ENCODE measurements at regions not wholly inside any gene's neighbourhood (a gene's known extent, or its start where the extent isn't known, plus 50 kb on each side); places are given as distances from the start of the nearest gene placed in this dataset.

DNA sequence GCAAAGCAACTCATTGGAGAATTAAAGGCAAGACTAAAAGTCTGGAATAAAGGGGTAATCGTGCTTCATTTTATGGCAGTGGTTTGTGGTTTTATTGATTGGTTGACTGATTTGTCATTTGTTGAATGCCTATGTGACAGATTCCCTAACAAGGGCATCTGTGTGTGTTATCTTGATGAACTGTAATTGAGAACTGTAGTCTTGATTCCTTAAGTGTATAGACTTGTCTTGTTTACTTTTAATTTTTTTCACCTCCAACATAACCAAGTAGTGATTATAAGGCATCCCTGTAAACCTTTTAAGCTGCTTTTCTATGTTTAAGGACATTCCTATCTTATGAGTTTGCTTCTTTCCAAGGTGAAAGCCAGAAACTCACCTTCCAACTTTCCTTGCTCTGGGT, 216.0 kb upstream of the TAPT1 start:
- TF ChIP-seq, protein P1, sequence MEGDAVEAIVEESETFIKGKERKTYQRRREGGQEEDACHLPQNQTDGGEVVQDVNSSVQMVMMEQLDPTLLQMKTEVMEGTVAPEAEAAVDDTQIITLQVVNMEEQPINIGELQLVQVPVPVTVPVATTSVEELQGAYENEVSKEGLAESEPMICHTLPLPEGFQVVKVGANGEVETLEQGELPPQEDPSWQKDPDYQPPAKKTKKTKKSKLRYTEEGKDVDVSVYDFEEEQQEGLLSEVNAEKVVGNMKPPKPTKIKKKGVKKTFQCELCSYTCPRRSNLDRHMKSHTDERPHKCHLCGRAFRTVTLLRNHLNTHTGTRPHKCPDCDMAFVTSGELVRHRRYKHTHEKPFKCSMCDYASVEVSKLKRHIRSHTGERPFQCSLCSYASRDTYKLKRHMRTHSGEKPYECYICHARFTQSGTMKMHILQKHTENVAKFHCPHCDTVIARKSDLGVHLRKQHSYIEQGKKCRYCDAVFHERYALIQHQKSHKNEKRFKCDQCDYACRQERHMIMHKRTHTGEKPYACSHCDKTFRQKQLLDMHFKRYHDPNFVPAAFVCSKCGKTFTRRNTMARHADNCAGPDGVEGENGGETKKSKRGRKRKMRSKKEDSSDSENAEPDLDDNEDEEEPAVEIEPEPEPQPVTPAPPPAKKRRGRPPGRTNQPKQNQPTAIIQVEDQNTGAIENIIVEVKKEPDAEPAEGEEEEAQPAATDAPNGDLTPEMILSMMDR (IDR thresholded peaks at IDR 0.05; ENCODE audit: low read depth, low read length, missing input control): no peak
- TF ChIP-seq, protein P2, sequence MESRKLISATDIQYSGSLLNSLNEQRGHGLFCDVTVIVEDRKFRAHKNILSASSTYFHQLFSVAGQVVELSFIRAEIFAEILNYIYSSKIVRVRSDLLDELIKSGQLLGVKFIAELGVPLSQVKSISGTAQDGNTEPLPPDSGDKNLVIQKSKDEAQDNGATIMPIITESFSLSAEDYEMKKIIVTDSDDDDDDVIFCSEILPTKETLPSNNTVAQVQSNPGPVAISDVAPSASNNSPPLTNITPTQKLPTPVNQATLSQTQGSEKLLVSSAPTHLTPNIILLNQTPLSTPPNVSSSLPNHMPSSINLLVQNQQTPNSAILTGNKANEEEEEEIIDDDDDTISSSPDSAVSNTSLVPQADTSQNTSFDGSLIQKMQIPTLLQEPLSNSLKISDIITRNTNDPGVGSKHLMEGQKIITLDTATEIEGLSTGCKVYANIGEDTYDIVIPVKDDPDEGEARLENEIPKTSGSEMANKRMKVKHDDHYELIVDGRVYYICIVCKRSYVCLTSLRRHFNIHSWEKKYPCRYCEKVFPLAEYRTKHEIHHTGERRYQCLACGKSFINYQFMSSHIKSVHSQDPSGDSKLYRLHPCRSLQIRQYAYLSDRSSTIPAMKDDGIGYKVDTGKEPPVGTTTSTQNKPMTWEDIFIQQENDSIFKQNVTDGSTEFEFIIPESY (IDR thresholded peaks at IDR 0.05): no peak
- TF ChIP-seq, protein P3, sequence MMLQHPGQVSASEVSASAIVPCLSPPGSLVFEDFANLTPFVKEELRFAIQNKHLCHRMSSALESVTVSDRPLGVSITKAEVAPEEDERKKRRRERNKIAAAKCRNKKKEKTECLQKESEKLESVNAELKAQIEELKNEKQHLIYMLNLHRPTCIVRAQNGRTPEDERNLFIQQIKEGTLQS (IDR thresholded peaks at IDR 0.05): no peak
- TF ChIP-seq, protein P4, sequence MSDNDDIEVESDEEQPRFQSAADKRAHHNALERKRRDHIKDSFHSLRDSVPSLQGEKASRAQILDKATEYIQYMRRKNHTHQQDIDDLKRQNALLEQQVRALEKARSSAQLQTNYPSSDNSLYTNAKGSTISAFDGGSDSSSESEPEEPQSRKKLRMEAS (IDR thresholded peaks at IDR 0.05): no peak
- TF ChIP-seq TAF1 (conservative IDR thresholded peaks at IDR 0.05) (no peak), SP1 (IDR thresholded peaks at IDR 0.05) (no peak), RAD21 (IDR thresholded peaks at IDR 0.05) (no peak), GABPA (IDR thresholded peaks at IDR 0.05 in 1 of 2, conservative IDR thresholded peaks at IDR 0.05 in 1 of 2) (no peak), YY1 (IDR thresholded peaks at IDR 0.05) (no peak), JUND (IDR thresholded peaks at IDR 0.05) (no peak), HNF4A (conservative IDR thresholded peaks at IDR 0.05) (no peak), EGR1 (IDR thresholded peaks at IDR 0.05; ENCODE audit: low read depth in 2 of 2) (no peak), FOXA1 (IDR thresholded peaks at IDR 0.05) (no peak)
- TF ChIP-seq, protein P5, sequence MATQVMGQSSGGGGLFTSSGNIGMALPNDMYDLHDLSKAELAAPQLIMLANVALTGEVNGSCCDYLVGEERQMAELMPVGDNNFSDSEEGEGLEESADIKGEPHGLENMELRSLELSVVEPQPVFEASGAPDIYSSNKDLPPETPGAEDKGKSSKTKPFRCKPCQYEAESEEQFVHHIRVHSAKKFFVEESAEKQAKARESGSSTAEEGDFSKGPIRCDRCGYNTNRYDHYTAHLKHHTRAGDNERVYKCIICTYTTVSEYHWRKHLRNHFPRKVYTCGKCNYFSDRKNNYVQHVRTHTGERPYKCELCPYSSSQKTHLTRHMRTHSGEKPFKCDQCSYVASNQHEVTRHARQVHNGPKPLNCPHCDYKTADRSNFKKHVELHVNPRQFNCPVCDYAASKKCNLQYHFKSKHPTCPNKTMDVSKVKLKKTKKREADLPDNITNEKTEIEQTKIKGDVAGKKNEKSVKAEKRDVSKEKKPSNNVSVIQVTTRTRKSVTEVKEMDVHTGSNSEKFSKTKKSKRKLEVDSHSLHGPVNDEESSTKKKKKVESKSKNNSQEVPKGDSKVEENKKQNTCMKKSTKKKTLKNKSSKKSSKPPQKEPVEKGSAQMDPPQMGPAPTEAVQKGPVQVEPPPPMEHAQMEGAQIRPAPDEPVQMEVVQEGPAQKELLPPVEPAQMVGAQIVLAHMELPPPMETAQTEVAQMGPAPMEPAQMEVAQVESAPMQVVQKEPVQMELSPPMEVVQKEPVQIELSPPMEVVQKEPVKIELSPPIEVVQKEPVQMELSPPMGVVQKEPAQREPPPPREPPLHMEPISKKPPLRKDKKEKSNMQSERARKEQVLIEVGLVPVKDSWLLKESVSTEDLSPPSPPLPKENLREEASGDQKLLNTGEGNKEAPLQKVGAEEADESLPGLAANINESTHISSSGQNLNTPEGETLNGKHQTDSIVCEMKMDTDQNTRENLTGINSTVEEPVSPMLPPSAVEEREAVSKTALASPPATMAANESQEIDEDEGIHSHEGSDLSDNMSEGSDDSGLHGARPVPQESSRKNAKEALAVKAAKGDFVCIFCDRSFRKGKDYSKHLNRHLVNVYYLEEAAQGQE (IDR thresholded peaks at IDR 0.05): no peak
